Neural crest cell (in vitro differentiated cells): ENCODE measurements at regions not wholly inside any gene's neighbourhood (a gene's known extent, or its start where the extent isn't known, plus 50 kb on each side); places are given as distances from the start of the nearest gene placed in this dataset.

Source experiments
- DNase-seq: peaks from one replicate; pipeline ENCODE4 v3.0.0; 2021; ENCODE audit warnings: low read depth, mixed read lengths, low spot score
- H3K27ac Mint-ChIP-seq: one replicate; pipeline ENCODE4 v1.8.0; 2021; ENCODE audit warnings: mild to moderate bottlenecking, mixed read lengths; ENCODE audit not compliant: unreplicated experiment
- H3K27me3 Mint-ChIP-seq: 2 replicates; pipeline ENCODE4 v1.8.0; 2021; ENCODE audit warnings: low read depth, mild to moderate bottlenecking, mixed read lengths
- H3K36me3 Mint-ChIP-seq: 2 replicates; pipeline ENCODE4 v1.8.0; 2021; ENCODE audit warnings: low read depth, mild to moderate bottlenecking, mixed read lengths
- H3K4me1 Mint-ChIP-seq: 2 replicates; pipeline ENCODE4 v1.8.0; 2021; ENCODE audit warnings: mixed read lengths
- H3K4me3 Mint-ChIP-seq: one replicate; pipeline ENCODE4 v1.8.0; 2021; ENCODE audit warnings: mild to moderate bottlenecking, mixed read lengths
- H3K9me3 Mint-ChIP-seq: 2 replicates; pipeline ENCODE4 v1.8.0; 2021; ENCODE audit warnings: mixed read lengths
- CTCF ChIP-seq: fragments of 200-600 bp; sonication (generic); conservative IDR thresholded peaks from 2 replicates; pipeline ENCODE4 v1.5.0; 2021; ENCODE audit warnings: antibody characterized with exemption, mild to moderate bottlenecking

DNA sequence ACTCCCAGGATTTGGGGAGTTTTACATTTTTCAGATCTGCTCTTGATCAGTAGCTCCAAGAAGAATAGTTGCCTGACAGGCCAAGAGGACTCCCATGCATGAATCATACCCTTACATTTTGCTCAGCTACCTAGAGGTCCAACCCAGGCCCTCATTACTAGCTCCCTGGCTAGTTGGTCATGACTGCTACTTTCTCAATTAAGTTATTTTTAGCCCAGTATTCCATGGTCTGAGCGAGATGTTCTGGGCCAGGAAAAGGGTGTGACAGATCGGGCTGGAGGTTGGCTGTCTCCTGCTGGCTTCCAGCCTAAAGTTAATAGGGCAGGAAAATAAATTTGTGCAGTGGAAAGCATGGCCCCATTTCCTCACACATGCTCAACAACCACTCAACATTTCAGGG, 379.2 kb downstream of the GRIN2B start:
- no peak for DNase-seq
- Mint-ChIP-seq H3K27me3 (no peaks in the 10 kb centered on the region), H3K4me3 (no peak overlapping the region), H3K36me3 (no peaks in the 10 kb centered on the region), H3K27ac (no peak overlapping the region), H3K9me3 (no peaks in the 10 kb centered on the region), H3K4me1 (no peaks in the 10 kb centered on the region)
- TF ChIP-seq CTCF = no peak

GRCh38 chr12:13599176-13599575, 382.2 kb downstream of the GRIN2B start:
- Mint-ChIP-seq H3K4me3 (no peak overlapping the region), H3K27ac (no peak overlapping the region), H3K9me3 (no peaks in the 10 kb centered on the region), H3K36me3 (no peaks in the 10 kb centered on the region), H3K27me3 (no peaks in the 10 kb centered on the region), H3K4me1 (no peaks in the 10 kb centered on the region)
- no peak for TF ChIP-seq CTCF
- DNase-seq = no peak

GRCh38 chr12:13597837-13598236, 383.6 kb downstream of the GRIN2B start:
- Mint-ChIP-seq H3K4me1 (no peaks in the 10 kb centered on the region), H3K27ac (no peak overlapping the region), H3K4me3 (no peak overlapping the region), H3K9me3 (no peaks in the 10 kb centered on the region), H3K36me3 (no peaks in the 10 kb centered on the region), H3K27me3 (no peaks in the 10 kb centered on the region)
- DNase-seq = no peak
- no peak for TF ChIP-seq CTCF

DNA sequence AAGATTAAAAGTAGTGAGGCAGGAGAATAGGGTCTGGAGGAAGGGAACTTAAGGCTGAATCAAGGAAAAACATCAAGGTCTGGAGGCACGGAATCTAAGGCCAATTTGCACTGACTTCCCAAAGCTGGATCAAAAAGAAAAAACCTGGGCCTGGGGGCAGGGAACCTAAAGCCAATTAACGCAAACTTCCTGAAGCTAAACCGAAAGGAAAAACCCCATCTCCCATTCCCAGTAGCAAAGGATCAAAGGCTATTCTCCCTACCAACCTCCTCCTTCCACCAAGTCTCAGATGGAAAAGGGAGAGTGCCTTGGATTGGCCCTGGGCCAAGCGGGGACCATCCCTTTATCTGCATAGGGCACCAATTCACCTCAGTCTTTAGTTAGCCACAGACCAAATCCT, 384.2 kb downstream of the GRIN2B start:
- Mint-ChIP-seq H3K36me3 (no peaks in the 10 kb centered on the region), H3K27me3 (no peaks in the 10 kb centered on the region), H3K9me3 (no peaks in the 10 kb centered on the region), H3K4me1 (no peaks in the 10 kb centered on the region), H3K27ac (no peak overlapping the region), H3K4me3 (no peak overlapping the region)
- DNase-seq = no peak
- no peak for TF ChIP-seq CTCF

GRCh38 chr12:13596714-13597113, 384.7 kb downstream of the GRIN2B start:
- no peak for DNase-seq
- TF ChIP-seq CTCF = no peak
- Mint-ChIP-seq H3K27me3 (no peaks in the 10 kb centered on the region), H3K27ac (no peak overlapping the region), H3K4me3 (no peak overlapping the region), H3K9me3 (no peaks in the 10 kb centered on the region), H3K36me3 (no peaks in the 10 kb centered on the region), H3K4me1 (no peaks in the 10 kb centered on the region)
